Neural progenitor cell (in vitro differentiated cells): ENCODE measurements at regions not wholly inside any gene's neighbourhood (a gene's known extent, or its start where the extent isn't known, plus 50 kb on each side); places are given as distances from the start of the nearest gene placed in this dataset.

ENCODE experiments used
- DNase-seq: peaks from one replicate; pipeline ENCODE4 v3.0.0-alpha.2; 2016; ENCODE audit warnings: low spot score
- H2AFZ ChIP-seq: fragments of 200-600 bp; sonication (generic); replicated peaks from 2 replicates; pipeline ENCODE4 v1.6.1; 2016; ENCODE audit warnings: antibody characterized with exemption
- H3F3A ChIP-seq: fragments of 200-600 bp; sonication (generic); 2 replicates; pipeline ENCODE4 v1.6.1; 2016; ENCODE audit warnings: antibody characterized with exemption, low read depth
- H3K27ac ChIP-seq: fragments of 200-600 bp; sonication (generic); 2 replicates; pipeline ENCODE4 v1.5.1; 2016; ENCODE audit warnings: mild to moderate bottlenecking
- H3K27me3 ChIP-seq: fragments of 200-600 bp; sonication (generic); 2 replicates; pipeline ENCODE4 v1.6.1; 2016; ENCODE audit warnings: mild to moderate bottlenecking, moderate library complexity
- H3K36me3 ChIP-seq: fragments of 200-600 bp; sonication (generic); 2 replicates; pipeline ENCODE4 v1.5.1; 2016
- H3K4me1 ChIP-seq: fragments of 200-600 bp; sonication (generic); 2 replicates; pipeline ENCODE4 v1.6.1; 2016; ENCODE audit warnings: mixed run types
- H3K4me2 ChIP-seq: fragments of 200-600 bp; sonication (generic); 2 replicates; pipeline ENCODE4 v1.6.1; 2016
- H3K4me3 ChIP-seq: fragments of 200-600 bp; sonication (generic); 2 replicates; pipeline ENCODE4 v1.5.1; 2016
- H3K79me2 ChIP-seq: fragments of 200-600 bp; sonication (generic); 2 replicates; pipeline ENCODE4 v1.6.1; 2016; ENCODE audit warnings: low read depth
- H3K9ac ChIP-seq: fragments of 200-600 bp; sonication (generic); 2 replicates; pipeline ENCODE4 v1.6.1; 2016
- H3K9me3 ChIP-seq: fragments of 200-600 bp; sonication (generic); 2 replicates; pipeline ENCODE4 v1.5.1; 2016; ENCODE audit warnings: low read depth
- H4K20me1 ChIP-seq: fragments of 200-600 bp; sonication (generic); 2 replicates; pipeline ENCODE4 v1.6.1; 2016; ENCODE audit warnings: low read depth
- H3K27ac Mint-ChIP-seq: 3 replicates; pipeline ENCODE4 v1.8.0; 2021; ENCODE audit warnings: mixed read lengths
- H3K27me3 Mint-ChIP-seq: 2 replicates; pipeline ENCODE4 v1.8.0; 2022; ENCODE audit warnings: low read depth, mild to moderate bottlenecking, inconsistent platforms, moderate library complexity, mixed read lengths; ENCODE audit not compliant: insufficient read depth
- H3K36me3 Mint-ChIP-seq: 3 replicates; pipeline ENCODE4 v1.8.0; 2021; ENCODE audit warnings: mixed read lengths
- H3K4me1 Mint-ChIP-seq: 3 replicates; pipeline ENCODE4 v1.8.0; 2021; ENCODE audit warnings: mixed read lengths
- H3K4me3 Mint-ChIP-seq: 3 replicates; pipeline ENCODE4 v1.8.0; 2021; ENCODE audit warnings: mild to moderate bottlenecking, moderate library complexity, mixed read lengths
- H3K9me3 Mint-ChIP-seq: 3 replicates; pipeline ENCODE4 v1.8.0; 2020; ENCODE audit warnings: mixed read lengths
- EZH2 ChIP-seq: fragments of 200-600 bp; sonication (generic); IDR thresholded peaks from 2 replicates; pipeline ENCODE4 v1.6.1; 2017; ENCODE audit warnings: antibody characterized with exemption, mild to moderate bottlenecking, moderate library complexity
- EZH2phosphoT487 ChIP-seq: fragments of 200-600 bp; sonication (generic); IDR thresholded peaks from 2 replicates; pipeline ENCODE4 v1.6.1; 2017; ENCODE audit warnings: antibody characterized with exemption
- TF ChIP-seq, protein P1 (sequence below): fragments of 200-600 bp; sonication (generic); IDR thresholded peaks from 2 replicates; pipeline ENCODE4 v1.5.1; 2017; ENCODE audit warnings: antibody characterized with exemption, mild to moderate bottlenecking

- no peaks in the 10 kb centered on the region for H3K79me2 ChIP-seq
- Mint-ChIP-seq H3K4me1 (no peaks in the 10 kb centered on the region), H3K36me3 (no peaks in the 10 kb centered on the region), H3K9me3 (no peaks in the 10 kb centered on the region), H3K27ac (no peak overlapping the region), H3K27me3 (no peaks in the 10 kb centered on the region), H3K4me3 (no peak overlapping the region)
- TF ChIP-seq EZH2, result no peak
- TF ChIP-seq, protein P1, sequence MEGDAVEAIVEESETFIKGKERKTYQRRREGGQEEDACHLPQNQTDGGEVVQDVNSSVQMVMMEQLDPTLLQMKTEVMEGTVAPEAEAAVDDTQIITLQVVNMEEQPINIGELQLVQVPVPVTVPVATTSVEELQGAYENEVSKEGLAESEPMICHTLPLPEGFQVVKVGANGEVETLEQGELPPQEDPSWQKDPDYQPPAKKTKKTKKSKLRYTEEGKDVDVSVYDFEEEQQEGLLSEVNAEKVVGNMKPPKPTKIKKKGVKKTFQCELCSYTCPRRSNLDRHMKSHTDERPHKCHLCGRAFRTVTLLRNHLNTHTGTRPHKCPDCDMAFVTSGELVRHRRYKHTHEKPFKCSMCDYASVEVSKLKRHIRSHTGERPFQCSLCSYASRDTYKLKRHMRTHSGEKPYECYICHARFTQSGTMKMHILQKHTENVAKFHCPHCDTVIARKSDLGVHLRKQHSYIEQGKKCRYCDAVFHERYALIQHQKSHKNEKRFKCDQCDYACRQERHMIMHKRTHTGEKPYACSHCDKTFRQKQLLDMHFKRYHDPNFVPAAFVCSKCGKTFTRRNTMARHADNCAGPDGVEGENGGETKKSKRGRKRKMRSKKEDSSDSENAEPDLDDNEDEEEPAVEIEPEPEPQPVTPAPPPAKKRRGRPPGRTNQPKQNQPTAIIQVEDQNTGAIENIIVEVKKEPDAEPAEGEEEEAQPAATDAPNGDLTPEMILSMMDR, result no peak
- TF ChIP-seq EZH2phosphoT487, result no peak
- no peaks in the 10 kb centered on the region for H3F3A ChIP-seq
- H3K27ac ChIP-seq, result no peak overlapping the region
- no peaks in the 10 kb centered on the region for H3K4me1 ChIP-seq
- no peaks in the 10 kb centered on the region for H4K20me1 ChIP-seq
- H3K4me3 ChIP-seq, result no peak overlapping the region
- H2AFZ ChIP-seq, result no peak overlapping the region
- no peak overlapping the region for H3K4me2 ChIP-seq
- no peaks in the 10 kb centered on the region for H3K9me3 ChIP-seq
- no peaks in the 10 kb centered on the region for H3K27me3 ChIP-seq
- DNase-seq, result no peak
- H3K9ac ChIP-seq, result no peak overlapping the region
- H3K36me3 ChIP-seq, result no peaks in the 10 kb centered on the region
Measured at GRCh38 chr4:141388481-141388880, 167.8 kb downstream of the ZNF330 start.

DNA sequence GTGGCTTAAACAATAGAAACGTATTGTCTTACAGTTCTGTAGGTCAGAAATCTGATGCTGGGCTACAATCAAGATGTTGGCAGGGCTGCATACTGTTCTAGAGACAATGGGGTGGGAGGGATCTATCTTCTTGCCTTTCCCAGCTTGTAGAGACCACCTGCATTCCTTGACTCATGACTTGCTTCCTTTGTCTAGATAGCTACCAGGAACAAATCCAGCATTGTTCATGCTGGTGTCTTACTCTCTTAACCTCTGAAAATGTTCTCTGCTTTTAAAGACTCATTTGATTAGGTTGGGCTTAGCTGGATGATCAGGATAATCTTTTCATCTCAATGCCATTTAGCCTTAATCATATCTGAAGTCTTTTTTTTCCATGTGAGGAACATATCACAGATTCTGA lies 169.0 kb downstream of the ZNF330 start:
- Histone ChIP-seq H3K9me3 (no peaks in the 10 kb centered on the region), H2AFZ (no peak overlapping the region), H3K27ac (no peak overlapping the region), H4K20me1 (no peaks in the 10 kb centered on the region), H3K4me2 (no peak overlapping the region), H3K9ac (no peak overlapping the region), H3K79me2 (no peaks in the 10 kb centered on the region), H3K36me3 (no peaks in the 10 kb centered on the region), H3K4me1 (no peaks in the 10 kb centered on the region), H3F3A (no peaks in the 10 kb centered on the region), H3K27me3 (no peaks in the 10 kb centered on the region), H3K4me3 (no peak overlapping the region)
- no peaks in the 10 kb centered on the region for H3K27me3 Mint-ChIP-seq
- no peak overlapping the region for H3K4me3 Mint-ChIP-seq
- peak; percentile 73 for DNase-seq
- no peaks in the 10 kb centered on the region for H3K36me3 Mint-ChIP-seq
- no peaks in the 10 kb centered on the region for H3K9me3 Mint-ChIP-seq
- no peaks in the 10 kb centered on the region for H3K4me1 Mint-ChIP-seq
- H3K27ac Mint-ChIP-seq, result no peak overlapping the region
- peak; percentile 99 for TF ChIP-seq EZH2phosphoT487
- TF ChIP-seq EZH2, result no peak

GRCh38 chr4:141390571-141390970 lies 169.9 kb downstream of the ZNF330 start:
- no peak overlapping the region for H3K4me3 ChIP-seq
- no peaks in the 10 kb centered on the region for H3K9me3 ChIP-seq
- H3K36me3 Mint-ChIP-seq, result no peaks in the 10 kb centered on the region
- no peaks in the 10 kb centered on the region for H3K9me3 Mint-ChIP-seq
- H3K9ac ChIP-seq, result no peak overlapping the region
- TF ChIP-seq EZH2, result no peak
- TF ChIP-seq, protein P1, result no peak
- no peak for TF ChIP-seq EZH2phosphoT487
- H3K27ac Mint-ChIP-seq, result no peak overlapping the region
- no peaks in the 10 kb centered on the region for H4K20me1 ChIP-seq
- H3K4me1 Mint-ChIP-seq, result no peaks in the 10 kb centered on the region
- no peaks in the 10 kb centered on the region for H3F3A ChIP-seq
- no peak overlapping the region for H3K4me3 Mint-ChIP-seq
- no peaks in the 10 kb centered on the region for H3K27me3 ChIP-seq
- no peaks in the 10 kb centered on the region for H3K79me2 ChIP-seq
- no peaks in the 10 kb centered on the region for H3K4me1 ChIP-seq
- no peak for DNase-seq
- H2AFZ ChIP-seq, result no peak overlapping the region
- H3K27ac ChIP-seq, result no peak overlapping the region
- no peak overlapping the region for H3K4me2 ChIP-seq
- H3K27me3 Mint-ChIP-seq, result no peaks in the 10 kb centered on the region
- H3K36me3 ChIP-seq, result no peaks in the 10 kb centered on the region

DNA sequence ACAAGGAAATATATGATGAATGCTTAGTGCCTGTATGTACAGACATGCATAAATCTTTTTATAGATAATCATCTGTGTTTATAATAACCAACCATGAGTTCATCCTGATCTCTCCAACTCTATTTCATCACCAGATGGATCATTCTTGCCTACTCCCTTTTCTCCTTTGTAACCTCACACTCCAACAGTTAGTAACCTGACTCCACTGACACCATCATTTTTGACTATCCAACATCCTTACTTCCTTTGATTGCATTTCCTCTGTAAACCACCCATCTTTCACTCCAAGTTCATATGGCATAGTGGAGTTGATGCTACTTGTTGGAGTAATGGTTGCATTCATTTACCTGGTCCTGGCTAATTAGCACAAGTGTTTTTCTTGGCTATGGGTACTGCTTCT lies 170.6 kb downstream of the ZNF330 start:
- H3K4me1 Mint-ChIP-seq, result no peaks in the 10 kb centered on the region
- H3K9me3 ChIP-seq, result no peaks in the 10 kb centered on the region
- no peaks in the 10 kb centered on the region for H3K36me3 Mint-ChIP-seq
- H3K79me2 ChIP-seq, result no peaks in the 10 kb centered on the region
- DNase-seq, result no peak
- H3K4me3 Mint-ChIP-seq, result no peak overlapping the region
- H3K4me2 ChIP-seq, result no peak overlapping the region
- H3K4me1 ChIP-seq, result no peaks in the 10 kb centered on the region
- no peaks in the 10 kb centered on the region for H3K27me3 ChIP-seq
- H2AFZ ChIP-seq, result no peak overlapping the region
- no peak overlapping the region for H3K27ac ChIP-seq
- no peaks in the 10 kb centered on the region for H3K9me3 Mint-ChIP-seq
- H3K4me3 ChIP-seq, result no peak overlapping the region
- H3K9ac ChIP-seq, result no peak overlapping the region
- no peaks in the 10 kb centered on the region for H3F3A ChIP-seq
- H4K20me1 ChIP-seq, result no peaks in the 10 kb centered on the region
- no peaks in the 10 kb centered on the region for H3K27me3 Mint-ChIP-seq
- TF ChIP-seq, protein P1, result no peak
- TF ChIP-seq EZH2 (no peak), EZH2phosphoT487 (no peak)
- H3K36me3 ChIP-seq, result no peaks in the 10 kb centered on the region
- no peak overlapping the region for H3K27ac Mint-ChIP-seq
